ENCODE measurements at regions not wholly inside any gene's neighbourhood (a gene's known extent, or its start where the extent isn't known, plus 50 kb on each side); places are given as distances from the start of the nearest gene placed in this dataset.
A peak's percentile ranks its signal among the peaks of the same experiment; 100 is the strongest.
"Not testable (repeated sequence)": the region's sequence is repeated elsewhere in the genome, so short reads cannot be mapped to it uniquely, and the experiment has no call there.

DNA sequence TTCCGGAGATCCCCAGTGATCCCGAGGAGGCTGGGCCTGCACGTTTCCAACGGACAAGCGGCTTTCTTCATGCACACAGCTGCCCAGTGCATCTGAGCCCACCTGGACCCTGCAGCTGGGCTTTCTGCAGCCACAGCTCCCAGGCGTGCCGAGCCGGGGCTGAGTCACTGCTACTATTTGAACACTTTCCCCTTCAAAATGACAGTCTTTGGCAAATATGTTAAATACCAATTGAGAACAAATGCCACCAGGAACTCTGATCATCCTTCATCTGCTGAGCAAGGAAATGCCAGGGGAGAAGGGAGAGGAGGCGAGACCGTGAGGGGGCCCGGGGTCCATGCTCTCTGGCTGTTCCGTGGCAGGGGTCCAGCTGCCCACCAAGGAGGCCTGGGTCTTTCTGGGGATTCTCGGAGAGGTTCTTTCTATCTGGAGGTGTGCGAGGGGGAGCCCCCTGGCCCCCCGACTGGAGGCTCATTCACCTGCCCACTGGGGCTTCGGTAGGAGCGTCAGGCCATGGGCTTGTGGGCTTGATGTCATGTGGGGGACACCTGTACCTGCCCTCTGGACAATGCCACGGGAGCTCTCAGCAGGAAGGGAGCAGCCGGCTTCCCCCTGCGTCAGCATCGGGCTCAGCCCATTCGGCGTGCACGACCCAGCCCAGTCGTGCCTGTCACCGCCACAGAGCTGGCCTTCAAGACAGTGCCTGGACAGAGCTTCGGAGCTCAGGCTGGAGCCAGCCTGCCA lies 159.6 kb downstream of the CTTN start:
- intact Hi-C loops (cut with DNase I): no loop called here
- no peak for ATAC-seq (ENCODE audit: poor library complexity)
- DNase-seq: peak; percentile 22

- DNase-seq (peak; percentile 22), ATAC-seq (ENCODE audit: poor library complexity) (no peak)
- intact Hi-C loops (cut with DNase I): no loop called here
Observed at GRCh38 chr11:70558681-70559080, 160.4 kb downstream of the CTTN start.

- intact Hi-C loops (cut with DNase I): no loop called here
- ATAC-seq (ENCODE audit: poor library complexity) (no peak), DNase-seq (peak; percentile 8)
Observed at GRCh38 chr11:70559516-70559915, 161.2 kb downstream of the CTTN start.

- ATAC-seq (ENCODE audit: poor library complexity); intact Hi-C loops (cut with DNase I): not testable (repeated sequence)
- DNase-seq: peak; percentile 18
Observed at GRCh38 chr11:70560621-70561020, 162.3 kb downstream of the CTTN start.

DNA sequence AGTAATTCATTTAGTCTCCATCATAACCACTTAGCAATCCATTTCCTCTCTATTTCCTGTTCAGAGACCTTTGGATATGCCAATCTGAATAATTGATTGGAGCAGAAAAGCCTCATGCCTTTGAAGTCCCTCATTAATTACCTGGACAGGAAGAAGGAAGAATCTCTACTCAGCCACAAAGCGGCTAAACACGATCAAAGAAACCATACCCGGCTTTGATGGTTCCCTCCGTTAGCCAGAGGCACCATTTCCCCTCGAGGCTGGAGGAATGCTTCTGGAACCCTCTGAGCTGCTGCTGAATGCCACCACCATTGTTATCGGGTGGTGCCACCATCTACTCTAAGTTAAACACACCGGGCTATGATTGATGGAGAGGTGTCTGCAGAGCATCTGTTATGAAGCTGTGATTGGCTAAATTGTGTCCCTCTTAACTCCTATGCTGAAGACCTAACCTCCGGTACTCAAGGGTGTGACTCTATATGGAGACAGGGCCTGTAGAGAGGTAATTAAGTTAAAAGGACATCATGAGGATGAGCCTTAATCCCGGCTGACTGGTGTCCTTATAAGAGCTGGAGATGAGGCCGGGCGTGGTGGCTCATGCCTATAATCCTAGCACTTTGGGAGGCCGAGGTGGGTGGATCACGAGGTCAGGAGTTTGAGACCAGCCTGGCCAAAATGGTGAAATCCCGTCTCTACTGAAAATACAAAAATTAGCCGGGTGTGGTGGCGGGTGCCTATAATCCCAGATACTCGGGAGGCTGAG lies 168.6 kb downstream of the CTTN start:
- intact Hi-C loops (cut with DNase I): no loop called here
- peak; percentile 20 for DNase-seq
- no peak for ATAC-seq (ENCODE audit: poor library complexity)

- DNase-seq (no peak), ATAC-seq (ENCODE audit: poor library complexity) (no peak)
- intact Hi-C loops (cut with DNase I): no loop called here
Observed at GRCh38 chr11:70567680-70568034, 169.3 kb downstream of the CTTN start.

DNA sequence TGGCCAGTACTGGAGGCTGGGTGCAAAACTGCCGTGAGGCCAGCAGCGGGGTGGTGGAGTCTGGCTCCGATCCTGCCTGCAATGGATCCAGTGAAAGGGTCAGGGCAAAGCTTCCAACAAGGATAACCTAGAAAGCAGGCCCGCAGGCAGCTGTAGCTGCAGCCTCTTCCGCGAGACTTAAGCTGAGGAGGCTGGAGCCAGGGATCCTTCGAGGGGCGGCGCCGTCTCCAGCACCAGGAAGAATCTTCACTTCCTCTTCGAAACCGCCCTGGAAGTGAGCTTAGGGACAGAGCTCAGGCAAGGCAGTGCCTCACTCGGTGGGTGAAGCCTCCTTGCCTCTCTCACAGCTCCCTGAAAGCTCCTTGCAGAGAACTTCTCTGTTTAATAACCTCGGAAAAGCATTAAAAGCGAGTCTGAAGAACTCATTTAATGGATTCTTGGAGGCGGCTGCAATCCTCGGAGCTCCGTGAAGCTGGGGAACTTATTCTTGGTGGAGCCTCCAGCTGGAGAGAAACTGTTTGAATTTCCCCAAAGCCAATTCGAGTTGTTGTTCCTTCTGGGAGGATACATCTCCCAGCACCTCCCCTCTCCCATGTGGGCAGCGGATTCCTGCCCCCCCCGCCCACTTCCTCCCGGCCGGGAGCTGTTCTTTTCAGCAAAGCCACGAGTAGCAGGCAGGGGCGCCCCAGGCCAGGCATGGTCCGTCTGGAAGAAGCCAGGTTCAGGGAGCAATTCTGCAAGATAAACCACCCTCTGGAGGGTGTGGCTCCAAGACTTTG lies 169.9 kb downstream of the CTTN start:
- DNase-seq (peak; percentile 72), ATAC-seq (ENCODE audit: poor library complexity) (peak; percentile 92)
- intact Hi-C loops (cut with DNase I): no loop called here

- intact Hi-C loops (cut with DNase I): no loop called here
- DNase-seq: peak; percentile 39
- peak; percentile 11 for ATAC-seq (ENCODE audit: poor library complexity)
Observed at GRCh38 chr11:70568814-70569617, 170.7 kb downstream of the CTTN start.

DNA sequence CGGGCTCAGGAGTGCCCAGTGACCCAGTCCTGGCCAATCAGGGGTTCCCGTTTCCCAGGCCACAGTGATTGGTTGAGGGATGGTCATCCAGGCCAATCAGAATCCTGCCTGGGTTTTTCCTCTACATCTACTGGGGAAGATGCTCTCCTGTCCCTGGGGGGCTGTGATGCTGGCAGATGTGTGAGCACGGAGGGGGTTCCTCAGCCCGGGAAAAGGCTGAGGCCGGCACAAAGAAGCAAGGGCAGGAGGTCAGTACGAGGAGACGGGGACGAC lies 171.2 kb downstream of the CTTN start:
- DNase-seq (peak; percentile 14), ATAC-seq (ENCODE audit: poor library complexity) (no peak)
- intact Hi-C loops (cut with DNase I): no loop called here

DNA sequence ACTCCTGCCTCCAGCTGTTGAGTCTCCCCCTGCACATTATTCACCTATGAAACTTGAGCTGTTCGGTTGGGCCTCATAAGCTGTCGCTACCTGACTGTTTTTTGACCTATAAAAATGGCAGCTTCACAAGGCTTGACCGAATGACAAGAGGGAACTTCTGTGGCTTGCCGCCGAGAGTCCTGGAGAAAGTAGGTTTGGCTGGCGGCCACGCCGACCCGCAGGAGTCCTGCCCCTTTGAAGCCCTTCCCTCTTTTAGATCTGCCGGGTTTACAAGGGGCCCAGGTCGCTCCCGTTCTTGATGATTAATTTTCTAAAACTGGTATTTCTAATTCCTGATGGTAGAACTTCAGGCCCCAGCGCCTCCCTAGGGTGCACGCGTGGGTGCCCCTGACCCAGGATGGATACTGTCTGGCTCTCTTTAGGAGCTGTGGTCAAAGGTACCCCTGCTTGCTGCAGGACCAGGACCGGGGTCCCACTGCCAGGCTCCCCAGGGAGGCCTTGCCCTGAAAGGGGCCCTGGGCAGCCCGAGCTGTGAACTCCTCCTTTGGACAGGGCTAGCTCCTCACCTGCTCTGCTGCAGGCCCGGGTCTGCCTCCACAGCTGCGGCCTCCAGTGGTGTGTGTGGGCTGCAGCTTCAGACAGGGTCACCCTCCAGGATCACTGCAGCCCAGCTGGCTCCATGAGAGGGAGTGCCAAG lies 171.8 kb downstream of the CTTN start:
- ATAC-seq (ENCODE audit: poor library complexity) (no peak), DNase-seq (peak; percentile 33)
- intact Hi-C loops (cut with DNase I): no loop called here

DNA sequence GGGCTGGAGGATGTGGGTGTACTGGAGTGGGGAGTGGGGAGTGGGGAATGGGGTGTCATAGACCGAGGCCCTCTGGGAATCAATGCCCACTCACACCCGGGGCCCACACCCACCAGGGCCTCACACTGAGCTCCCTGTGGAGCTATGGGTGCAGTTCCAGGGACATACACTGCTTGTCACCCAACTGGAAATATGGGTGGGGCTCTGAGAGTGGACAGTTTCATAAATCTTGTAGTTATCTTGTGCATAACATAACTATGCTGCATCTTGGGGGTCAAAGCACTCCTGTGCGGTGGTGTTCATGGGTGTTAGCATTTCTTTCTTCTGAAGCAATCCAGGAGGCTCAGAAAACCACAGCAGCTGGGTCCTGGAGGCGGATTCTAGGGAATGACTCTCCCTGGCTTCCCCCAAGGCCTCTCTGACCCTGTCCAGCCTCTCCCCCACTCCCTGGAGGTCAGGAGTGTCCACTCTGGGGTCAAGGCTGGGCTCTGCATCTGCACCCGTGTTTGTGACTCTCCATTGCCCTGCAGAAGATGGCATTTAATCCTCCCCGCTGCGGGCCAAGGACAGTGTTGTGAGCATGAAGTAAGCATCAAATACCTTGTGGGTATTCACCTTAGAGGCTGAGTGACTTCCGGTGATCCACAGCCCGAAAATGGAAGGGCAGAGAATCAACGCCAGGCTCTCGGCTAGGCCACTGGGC lies 172.5 kb downstream of the CTTN start:
- intact Hi-C loops (cut with DNase I): no loop called here
- ATAC-seq (ENCODE audit: poor library complexity) (no peak), DNase-seq (peak; percentile 30)

DNA sequence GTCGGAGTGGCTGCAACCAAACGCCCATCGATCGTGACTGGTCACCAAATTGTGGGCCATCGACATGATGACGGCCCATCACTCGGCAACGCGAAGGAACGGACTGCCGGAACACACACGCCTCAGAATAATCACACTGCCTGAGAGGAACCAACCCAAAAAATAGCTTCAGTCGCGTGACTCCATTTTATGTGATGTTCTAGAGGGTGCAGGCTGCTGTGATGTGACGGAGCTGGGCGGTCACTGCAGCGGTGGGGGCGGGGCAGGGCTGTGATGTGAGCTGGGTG lies 174.6 kb downstream of the CTTN start:
- intact Hi-C loops (cut with DNase I): no loop called here
- ATAC-seq (ENCODE audit: poor library complexity) (no peak), DNase-seq (peak; percentile 17)

DNA sequence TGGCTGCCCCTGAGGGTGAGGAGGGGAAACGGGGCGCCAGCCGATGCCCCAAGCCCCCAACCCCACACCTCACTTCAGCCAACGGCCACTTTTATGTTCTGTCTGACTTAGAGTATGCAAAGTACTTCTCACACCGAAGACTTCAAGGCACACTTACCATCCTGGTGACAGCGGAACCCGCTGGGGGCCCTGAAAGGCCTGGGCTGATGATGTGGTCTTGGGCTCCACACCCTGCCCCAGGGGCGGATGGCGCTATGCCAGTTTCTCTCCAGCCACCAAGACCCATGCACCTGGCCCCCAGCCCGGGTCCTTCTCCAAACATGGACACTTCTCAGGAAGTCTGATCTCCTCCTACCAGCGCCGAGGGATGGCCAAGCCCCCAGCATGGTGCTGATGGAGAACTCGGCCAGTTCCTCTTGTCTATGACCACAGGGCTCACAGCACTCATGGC lies 175.4 kb downstream of the CTTN start:
- no peak for ATAC-seq (ENCODE audit: poor library complexity)
- intact Hi-C loops (cut with DNase I): no loop called here
- DNase-seq: peak; percentile 37

DNA sequence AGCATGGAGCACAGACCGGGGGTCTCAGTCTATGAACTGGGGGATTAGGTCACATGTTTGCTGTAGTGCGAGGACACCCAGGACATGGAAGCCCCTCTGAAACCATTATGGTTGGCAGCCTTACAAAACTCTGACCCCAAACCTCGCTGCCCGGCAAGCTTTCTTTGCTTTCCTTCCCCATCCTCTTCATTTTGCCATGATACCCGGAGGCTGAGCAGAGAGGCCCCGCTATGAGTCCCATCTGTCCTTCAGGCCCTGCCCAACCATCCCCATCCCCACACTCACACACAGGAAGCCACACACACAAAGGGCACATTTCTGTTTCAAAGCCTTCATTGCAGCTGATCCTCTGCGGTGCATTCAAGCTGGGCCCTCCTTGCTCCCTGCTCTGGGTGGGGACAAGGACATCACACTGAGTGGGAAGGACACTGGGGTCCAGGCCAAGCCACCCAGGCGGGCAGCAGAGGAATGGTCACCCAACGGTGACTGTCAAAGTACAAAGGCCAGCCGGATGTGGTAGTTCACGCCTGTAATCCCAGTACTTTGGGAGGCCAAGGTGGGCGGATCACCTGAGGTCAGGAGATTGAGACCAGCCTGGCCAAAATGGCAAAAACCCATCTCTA lies 176.5 kb downstream of the CTTN start:
- DNase-seq: no peak
- no peak for ATAC-seq (ENCODE audit: poor library complexity)
- intact Hi-C loops (cut with DNase I): no loop called here

DNA sequence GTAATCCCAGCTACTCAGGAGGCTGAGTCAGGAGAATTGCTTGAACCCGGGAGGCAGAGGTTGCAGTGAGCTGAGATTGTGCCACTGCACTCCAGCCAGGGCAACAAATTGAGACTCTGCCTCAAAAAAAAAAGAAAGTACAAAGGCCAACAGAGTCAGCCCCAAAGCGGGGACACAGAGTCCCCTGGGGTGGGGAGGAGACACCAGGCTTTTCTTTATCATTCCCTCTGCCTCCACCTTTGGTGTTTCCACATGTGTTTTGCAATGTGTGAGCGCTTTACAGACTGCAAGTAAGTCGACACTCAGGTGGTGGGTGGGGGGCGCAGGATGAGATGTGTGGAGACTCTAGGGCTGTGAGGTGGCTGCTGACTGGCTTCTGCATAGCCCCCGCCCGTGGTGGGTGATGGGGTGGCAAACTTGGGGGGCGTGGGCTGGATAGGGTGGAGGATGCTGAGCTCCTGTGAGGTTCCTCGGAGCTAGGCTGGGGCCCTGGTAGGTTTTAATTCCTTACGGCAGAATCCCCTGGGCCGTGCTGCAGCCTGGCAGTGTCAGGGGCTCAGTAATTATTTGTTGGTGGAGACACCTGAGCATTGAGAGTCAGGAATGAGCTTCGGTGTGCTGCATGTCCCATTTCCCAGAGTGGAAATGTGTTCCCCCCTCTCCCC lies 177.2 kb downstream of the CTTN start:
- intact Hi-C loops (cut with DNase I): no loop called here
- DNase-seq (no peak), ATAC-seq (ENCODE audit: poor library complexity) (no peak)

DNA sequence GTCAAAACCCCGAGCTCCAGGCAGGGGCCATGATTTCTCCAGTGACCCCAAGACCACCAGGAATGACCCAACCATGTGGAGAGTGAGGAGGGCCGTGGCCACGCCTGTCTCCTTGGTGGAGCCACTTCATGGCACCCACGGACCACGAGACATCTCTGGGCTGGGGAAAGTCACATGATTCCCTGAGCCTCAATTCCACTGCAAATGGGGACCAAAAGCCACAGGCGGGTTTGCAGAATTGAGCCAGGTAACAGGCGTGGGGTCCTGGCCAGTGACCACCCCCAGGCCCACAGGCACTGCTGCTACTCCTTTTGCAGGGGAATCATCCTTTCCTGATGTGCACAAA lies 178.9 kb downstream of the CTTN start:
- ATAC-seq (ENCODE audit: poor library complexity) (no peak), DNase-seq (no peak)
- intact Hi-C loops (cut with DNase I): no loop called here

- no peak for ATAC-seq (ENCODE audit: poor library complexity)
- DNase-seq: no peak
- intact Hi-C loops (cut with DNase I): no loop called here
Observed at GRCh38 chr11:70577948-70578347, 179.6 kb downstream of the CTTN start.
